ENCODE measurements at regions not wholly inside any gene's neighbourhood (a gene's known extent, or its start where the extent isn't known, plus 50 kb on each side); places are given as distances from the start of the nearest gene placed in this dataset.
A peak's percentile ranks its signal among the peaks of the same experiment; 100 is the strongest.

- intact Hi-C loops (cut with micrococcal nuclease; ENCODE audit: unreplicated experiment) = no loop called here
- Mint-ChIP-seq H3K36me3 (ENCODE audit: insufficient read depth, unreplicated experiment) (no peaks in the 10 kb centered on the region), H3K4me3 (ENCODE audit: unreplicated experiment) (no peak overlapping the region), H3K27me3 (ENCODE audit: insufficient read depth, unreplicated experiment) (no peaks in the 10 kb centered on the region), H3K27ac (ENCODE audit: unreplicated experiment) (no peak overlapping the region), H3K4me1 (ENCODE audit: low read depth, unreplicated experiment) (no peaks in the 10 kb centered on the region), H3K9me3 (ENCODE audit: unreplicated experiment) (no peaks in the 10 kb centered on the region)
- ChIA-PET POLR2A (no interaction called here), CTCF (no interaction called here)
- Histone ChIP-seq H3K36me3 (ENCODE audit: control insufficient read depth, insufficient read depth, low read length) (no peaks in the 10 kb centered on the region), H3K4me3 (ENCODE audit: low read depth, low read length) (no peak overlapping the region), H3K27me3 (replicated peaks; ENCODE audit: control insufficient read depth, insufficient read depth, low read length) (no peaks in the 10 kb centered on the region), H3K4me1 (peaks cover 17% of the 10 kb centered on the region), H3K9me3 (peaks cover 3% of the 10 kb centered on the region; the same call in 1 of the 2 replicates)
- TF ChIP-seq, protein P1, sequence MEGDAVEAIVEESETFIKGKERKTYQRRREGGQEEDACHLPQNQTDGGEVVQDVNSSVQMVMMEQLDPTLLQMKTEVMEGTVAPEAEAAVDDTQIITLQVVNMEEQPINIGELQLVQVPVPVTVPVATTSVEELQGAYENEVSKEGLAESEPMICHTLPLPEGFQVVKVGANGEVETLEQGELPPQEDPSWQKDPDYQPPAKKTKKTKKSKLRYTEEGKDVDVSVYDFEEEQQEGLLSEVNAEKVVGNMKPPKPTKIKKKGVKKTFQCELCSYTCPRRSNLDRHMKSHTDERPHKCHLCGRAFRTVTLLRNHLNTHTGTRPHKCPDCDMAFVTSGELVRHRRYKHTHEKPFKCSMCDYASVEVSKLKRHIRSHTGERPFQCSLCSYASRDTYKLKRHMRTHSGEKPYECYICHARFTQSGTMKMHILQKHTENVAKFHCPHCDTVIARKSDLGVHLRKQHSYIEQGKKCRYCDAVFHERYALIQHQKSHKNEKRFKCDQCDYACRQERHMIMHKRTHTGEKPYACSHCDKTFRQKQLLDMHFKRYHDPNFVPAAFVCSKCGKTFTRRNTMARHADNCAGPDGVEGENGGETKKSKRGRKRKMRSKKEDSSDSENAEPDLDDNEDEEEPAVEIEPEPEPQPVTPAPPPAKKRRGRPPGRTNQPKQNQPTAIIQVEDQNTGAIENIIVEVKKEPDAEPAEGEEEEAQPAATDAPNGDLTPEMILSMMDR (IDR thresholded peaks at IDR 0.05; ENCODE audit: insufficient read depth in 1 of 2, low read depth in 1 of 2, low read length in 1 of 2, severe bottlenecking in 1 of 2, unreplicated experiment in 1 of 2) = no peak
- no TSS peak for BruUV-seq (replicated peaks)
- DNase-seq = no peak
These were observed 106.4 kb downstream of the CTAGE1 start for GRCh38 chr18:22311301-22311700.

DNA sequence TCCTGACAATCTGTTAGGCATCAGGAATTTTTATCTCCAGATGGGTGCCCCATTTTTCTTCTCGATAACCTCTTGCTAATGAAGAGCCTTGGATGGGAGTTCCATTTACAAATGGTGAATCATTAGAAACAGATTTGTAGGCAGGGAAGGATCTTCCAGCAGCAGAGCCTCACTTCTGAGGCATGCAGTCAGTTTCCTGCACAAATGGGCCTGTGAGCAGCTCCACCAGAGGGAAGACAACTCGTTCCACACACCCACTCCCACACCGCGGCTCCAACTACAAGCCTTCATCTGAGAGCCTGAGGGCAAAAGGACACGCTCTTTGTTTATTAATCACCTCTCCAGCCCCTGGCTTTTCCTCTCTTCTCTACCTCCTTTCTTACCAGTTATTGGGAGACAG is 108.5 kb downstream of the CTAGE1 start:
- Mint-ChIP-seq H3K4me3 (ENCODE audit: unreplicated experiment) (no peak overlapping the region), H3K27ac (ENCODE audit: unreplicated experiment) (no peak overlapping the region), H3K4me1 (ENCODE audit: low read depth, unreplicated experiment) (no peaks in the 10 kb centered on the region), H3K36me3 (ENCODE audit: insufficient read depth, unreplicated experiment) (no peaks in the 10 kb centered on the region), H3K9me3 (ENCODE audit: unreplicated experiment) (no peaks in the 10 kb centered on the region), H3K27me3 (ENCODE audit: insufficient read depth, unreplicated experiment) (no peaks in the 10 kb centered on the region)
- TF ChIP-seq, protein P1 (IDR thresholded peaks at IDR 0.05; ENCODE audit: insufficient read depth in 1 of 2, low read depth in 1 of 2, low read length in 1 of 2, severe bottlenecking in 1 of 2, unreplicated experiment in 1 of 2) = no peak
- no peak for DNase-seq
- Histone ChIP-seq H3K4me3 (ENCODE audit: low read depth, low read length) (no peak overlapping the region), H3K36me3 (ENCODE audit: control insufficient read depth, insufficient read depth, low read length) (no peaks in the 10 kb centered on the region), H3K4me1 (peaks cover 17% of the 10 kb centered on the region), H3K27me3 (replicated peaks; ENCODE audit: control insufficient read depth, insufficient read depth, low read length) (no peaks in the 10 kb centered on the region), H3K9me3 (peaks cover 3% of the 10 kb centered on the region; the same call in 1 of the 2 replicates)
- CTCF ChIA-PET = no interaction called here
- BruUV-seq (replicated peaks) = no TSS peak
- POLR2A ChIA-PET = no interaction called here
- intact Hi-C loops (cut with micrococcal nuclease; ENCODE audit: unreplicated experiment) = no loop called here

DNA sequence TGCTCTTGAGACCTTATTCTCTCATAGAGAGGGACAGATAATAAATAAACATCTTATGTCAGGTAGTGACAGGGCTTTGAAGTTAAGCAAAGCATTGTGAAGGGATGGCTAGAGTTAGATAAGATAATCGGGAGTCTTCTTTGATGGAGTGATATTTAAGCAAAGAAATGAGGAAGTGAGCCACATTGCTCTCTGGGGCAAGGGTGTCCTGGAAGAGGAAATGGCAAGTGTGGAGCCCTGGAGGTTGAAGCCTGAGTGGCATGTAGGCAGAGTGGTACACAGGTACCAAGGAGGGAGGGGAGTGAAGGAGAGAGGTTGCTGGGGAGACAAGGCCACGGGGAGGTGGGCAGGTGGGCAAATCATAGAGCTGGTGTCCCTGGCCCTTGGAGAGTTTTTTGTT is 110.2 kb downstream of the CTAGE1 start:
- Histone ChIP-seq H3K27me3 (replicated peaks; ENCODE audit: control insufficient read depth, insufficient read depth, low read length) (no peaks in the 10 kb centered on the region), H3K36me3 (ENCODE audit: control insufficient read depth, insufficient read depth, low read length) (no peaks in the 10 kb centered on the region), H3K4me3 (ENCODE audit: low read depth, low read length) (no peak overlapping the region), H3K9me3 (peaks cover 3% of the 10 kb centered on the region; the same call in 1 of the 2 replicates), H3K4me1 (peaks cover 17% of the 10 kb centered on the region)
- TF ChIP-seq, protein P1 (IDR thresholded peaks at IDR 0.05; ENCODE audit: insufficient read depth in 1 of 2, low read depth in 1 of 2, low read length in 1 of 2, severe bottlenecking in 1 of 2, unreplicated experiment in 1 of 2) = no peak
- Mint-ChIP-seq H3K4me3 (ENCODE audit: unreplicated experiment) (no peak overlapping the region), H3K27me3 (ENCODE audit: insufficient read depth, unreplicated experiment) (no peaks in the 10 kb centered on the region), H3K4me1 (ENCODE audit: low read depth, unreplicated experiment) (no peaks in the 10 kb centered on the region), H3K36me3 (ENCODE audit: insufficient read depth, unreplicated experiment) (no peaks in the 10 kb centered on the region), H3K9me3 (ENCODE audit: unreplicated experiment) (no peaks in the 10 kb centered on the region), H3K27ac (ENCODE audit: unreplicated experiment) (no peak overlapping the region)
- peak in 1 of 2 experiments; percentile 14 for DNase-seq
- intact Hi-C loops (cut with micrococcal nuclease; ENCODE audit: unreplicated experiment) = no loop called here
- BruUV-seq (replicated peaks) = no TSS peak
- CTCF ChIA-PET = no interaction called here
- POLR2A ChIA-PET = no interaction called here

Data from Caco-2 (cell line).